HCT116 (cell line): ENCODE measurements at regions not wholly inside any gene's neighbourhood (a gene's known extent, or its start where the extent isn't known, plus 50 kb on each side); places are given as distances from the start of the nearest gene placed in this dataset.

Experiments
- ATAC-seq: fragments of 200-7000 bp; cut with Tn5 transposase; 2 replicates; pipeline ENCODE4 v1.9.1; 2020; ENCODE audit warnings: mild to moderate bottlenecking, moderate library complexity
- BruUV-seq: library from RNA; stranded (reverse); fragments of 400-500 nt; replicated peaks from 2 replicates; lab custom pipeline; 2021; lab: Mats Ljungman, UMichigan
- CTCF ChIA-PET: fragments of 300-600 bp; sonication (Branson Sonifier 250); formaldehyde crosslinking; loops from one replicate; lab custom pipeline; 2021; ENCODE audit warnings: antibody characterized with exemption; lab: Charles Lee
- POLR2A ChIA-PET: fragments of 300-600, 350-600 bp; sonication (Branson Sonifier 250); formaldehyde crosslinking; loops from one replicate; lab custom pipeline; 2021; ENCODE audit warnings: antibody characterized with exemption; lab: Charles Lee
- RAD21 ChIA-PET, 2 experiments: fragments of 300-600 bp; sonication (Branson Sonifier 250); formaldehyde crosslinking; loops; one replicate each; lab custom pipeline; 2023; ENCODE audit warnings: low total read pairs in 2 of 2; ENCODE audit not compliant: uncharacterized antibody in 2 of 2, unreplicated experiment in 2 of 2, low non-redundant PET in 1 of 2; lab: Charles Lee
- DNase-seq: peaks from one replicate; pipeline ENCODE4 v3.0.0-alpha.2; 2010; ENCODE audit warnings: low read depth, low spot score
- H2AFZ ChIP-seq: fragments of 200-600 bp; shearing (Covaris generic), sonication (generic); 2 replicates; pipeline ENCODE4 v1.6.1; 2017; ENCODE audit warnings: low read depth, mixed run types, mixed read lengths, antibody characterized with exemption, low read length; ENCODE audit not compliant: poor library complexity, severe bottlenecking
- H3K27ac ChIP-seq: 2 replicates; pipeline ENCODE4 v1.5.1; 2012; ENCODE audit warnings: low read depth, low read length
- H3K27me3 ChIP-seq: fragments of 200-600 bp; sonication (generic); 2 replicates; pipeline ENCODE4 v1.6.1; 2016; ENCODE audit warnings: mixed run types, low read length, mixed read lengths; ENCODE audit not compliant: insufficient read depth
- H3K36me3 ChIP-seq, 2 experiments: fragments of 200-500 bp in 1 of 2; fragments of 200-600 bp in 1 of 2; sonication (Bioruptor generic) in 1 of 2; sonication (generic) in 1 of 2; 2 replicates each; pipeline versions ENCODE4 v1.5.1 to v1.6.1; 2014 to 2016; ENCODE audit warnings: low read length in 2 of 2, inconsistent platforms in 1 of 2, mixed read lengths in 1 of 2, mixed run types in 1 of 2; ENCODE audit not compliant: insufficient read depth in 2 of 2, control insufficient read depth in 1 of 2
- H3K4me1 ChIP-seq, 2 experiments: fragments of 200-600 bp in 1 of 2; sonication (generic) in 1 of 2; 2 replicates each; pipeline versions ENCODE4 v1.5.1 to v1.6.1; 2012 to 2017; ENCODE audit warnings: low read length in 2 of 2, inconsistent platforms in 1 of 2, mild to moderate bottlenecking in 1 of 2, mixed read lengths in 1 of 2, mixed run types in 1 of 2, moderate library complexity in 1 of 2; ENCODE audit not compliant: insufficient read depth in 2 of 2, control insufficient read depth in 1 of 2
- H3K4me2 ChIP-seq: fragments of 200-600 bp; sonication (generic); 2 replicates; pipeline ENCODE4 v1.6.1; 2017; ENCODE audit warnings: mixed run types, low read length, mixed read lengths
- H3K4me3 ChIP-seq, 2 experiments: fragments of 200-600 bp in 1 of 2; sonication (generic) in 1 of 2; replicated peaks in 1 of 2; 2 replicates each; pipeline ENCODE4 v1.5.1; 2011 to 2016; ENCODE audit warnings: low read length in 2 of 2, control low read depth in 1 of 2, low read depth in 1 of 2, mild to moderate bottlenecking in 1 of 2, mixed read lengths in 1 of 2, mixed run types in 1 of 2
- H3K79me2 ChIP-seq: fragments of 200-600 bp; sonication (generic); 2 replicates; pipeline ENCODE4 v1.6.1; 2017; ENCODE audit warnings: mild to moderate bottlenecking, mixed run types, low read length, moderate library complexity, mixed read lengths; ENCODE audit not compliant: insufficient read depth
- H3K9ac ChIP-seq: fragments of 200-600 bp; sonication (generic); 2 replicates; pipeline ENCODE4 v1.6.1; 2016; ENCODE audit warnings: low read length, mixed read lengths
- H3K9me2 ChIP-seq: fragments of 200-600 bp; sonication (generic), shearing (Covaris generic); 2 replicates; pipeline ENCODE4 v1.6.1; 2017; ENCODE audit warnings: mixed run types, mild to moderate bottlenecking, moderate library complexity; ENCODE audit not compliant: insufficient read depth
- H3K9me3 ChIP-seq, 2 experiments: fragments of 200-500 bp in 1 of 2; fragments of 200-600 bp in 1 of 2; sonication (Bioruptor generic) in 1 of 2; sonication (generic) in 1 of 2; 2 replicates each; pipeline ENCODE4 v1.6.1; 2014 to 2017; ENCODE audit warnings: low read length in 2 of 2, mixed read lengths in 2 of 2, inconsistent platforms in 1 of 2, low read depth in 1 of 2, mild to moderate bottlenecking in 1 of 2, mixed run types in 1 of 2, moderate library complexity in 1 of 2; ENCODE audit not compliant: control insufficient read depth in 1 of 2, insufficient read depth in 1 of 2
- H4K20me1 ChIP-seq: fragments of 200-600 bp; sonication (generic), shearing (Covaris generic); 2 replicates; pipeline ENCODE4 v1.6.1; 2017; ENCODE audit warnings: mixed run types, mild to moderate bottlenecking, moderate library complexity; ENCODE audit not compliant: insufficient read depth
- ATF3 ChIP-seq: IDR thresholded peaks from 2 replicates; pipeline ENCODE4 v1.6.1; 2012
- CTCF ChIP-seq, 3 experiments: fragments of 200-600 bp in 1 of 3; sonication (generic) in 1 of 3; IDR thresholded peaks in 2 of 3; conservative IDR thresholded peaks in 1 of 3; 2 replicates each; pipeline ENCODE4 v1.5.1; 2012 to 2017; ENCODE audit warnings: low read depth in 2 of 3, low read length in 2 of 3, antibody characterized with exemption in 1 of 3, borderline replicate concordance in 1 of 3, control low read depth in 1 of 3, mild to moderate bottlenecking in 1 of 3, mixed read lengths in 1 of 3, mixed run types in 1 of 3, moderate library complexity in 1 of 3; ENCODE audit not compliant: insufficient read depth in 1 of 3
- EGR1 ChIP-seq: IDR thresholded peaks from 2 replicates; pipeline ENCODE4 v1.6.1; 2012; ENCODE audit warnings: low read depth
- ELF1 ChIP-seq: IDR thresholded peaks from 2 replicates; pipeline ENCODE4 v1.6.1; 2012; ENCODE audit warnings: low read depth, borderline replicate concordance
- EZH2 ChIP-seq: fragments of 200-600 bp; sonication (generic); IDR thresholded peaks from 2 replicates; pipeline ENCODE4 v1.6.1; 2017; ENCODE audit warnings: antibody characterized with exemption, mixed run types
- EZH2phosphoT487 ChIP-seq: fragments of 200-600 bp; IDR thresholded peaks from 2 replicates; pipeline ENCODE4 v1.6.1; 2018; ENCODE audit warnings: antibody characterized with exemption, borderline replicate concordance
- FOSL1 ChIP-seq: IDR thresholded peaks from 2 replicates; pipeline ENCODE4 v1.6.1; 2012; ENCODE audit warnings: low read depth
- MAX ChIP-seq: IDR thresholded peaks from 2 replicates; pipeline ENCODE4 v1.6.1; 2012
- POLR2A ChIP-seq: IDR thresholded peaks from 2 replicates; pipeline ENCODE4 v1.7.0; 2011; ENCODE audit warnings: borderline replicate concordance; ENCODE audit not compliant: insufficient read depth, insufficient read length; ENCODE audit errors: extremely low read depth
- POLR2AphosphoS5 ChIP-seq: IDR thresholded peaks from 2 replicates; pipeline ENCODE4 v1.6.1; 2011; ENCODE audit warnings: mild to moderate bottlenecking, low read depth, low read length, moderate library complexity
- RAD21 ChIP-seq: IDR thresholded peaks from 2 replicates; pipeline ENCODE4 v1.6.1; 2012; ENCODE audit warnings: low read depth, mild to moderate bottlenecking
- REST ChIP-seq: IDR thresholded peaks from 2 replicates; pipeline ENCODE4 v1.6.1; 2012; ENCODE audit warnings: low read depth
- SIN3A ChIP-seq: IDR thresholded peaks from 2 replicates; pipeline ENCODE4 v1.6.1; 2012; ENCODE audit warnings: low read depth
- SRF ChIP-seq: IDR thresholded peaks from 2 replicates; pipeline ENCODE4 v1.6.1; 2012; ENCODE audit warnings: low read depth
- TCF7L2 ChIP-seq: IDR thresholded peaks from 2 replicates; pipeline ENCODE4 v1.7.0; 2011; ENCODE audit warnings: borderline replicate concordance, inconsistent platforms; ENCODE audit not compliant: insufficient read depth, insufficient read length; ENCODE audit errors: extremely low read depth
- ZFX ChIP-seq: fragments of 450-650 bp; IDR thresholded peaks from 2 replicates; pipeline ENCODE4 v1.6.1; 2017
- ZNF274 ChIP-seq: fragments of 200-500 bp; sonication (Bioruptor generic); IDR thresholded peaks from 2 replicates; pipeline ENCODE4 v1.6.1; 2014; ENCODE audit warnings: mild to moderate bottlenecking, low read depth, low read length, inconsistent platforms
- intact Hi-C: fragments of 100-400 bp; cut with micrococcal nuclease; formaldehyde crosslinking; loops from 2 replicates; pipeline ENCODE4 v1.10.0; 2022
- TF ChIP-seq, protein P1 (sequence below): IDR thresholded peaks from 2 replicates; pipeline ENCODE4 v1.6.1; 2011; ENCODE audit warnings: mild to moderate bottlenecking, low read length, moderate library complexity; ENCODE audit not compliant: insufficient replicate concordance; ENCODE audit errors: extremely low read depth

DNA sequence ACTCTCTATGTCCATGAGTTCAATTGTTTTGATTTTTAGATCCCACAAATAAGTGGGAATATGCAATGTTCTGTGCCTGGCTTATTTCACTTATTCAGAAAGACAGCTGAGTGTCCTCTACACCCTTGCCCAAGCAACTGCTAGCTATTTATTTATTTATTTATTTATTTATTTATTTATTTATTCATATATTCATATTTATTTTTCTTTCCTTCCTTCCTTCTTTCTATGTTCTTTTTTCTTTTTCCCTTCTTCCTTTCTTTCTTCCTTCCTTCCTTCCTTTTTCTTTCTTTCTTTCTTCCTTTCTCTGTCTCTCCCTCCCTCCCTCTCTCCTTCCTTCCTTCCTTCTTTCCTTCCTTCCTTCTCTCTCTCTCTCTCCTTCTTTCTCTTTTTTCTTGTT lies 563.4 kb downstream of the BCL11B start:
- Histone ChIP-seq H3K27me3 (0 out of 2 replicates have a peak, but pooled peaks cover 10% of the 10 kb centered on the region), H4K20me1 (no peaks in the 10 kb centered on the region), H3K9ac (no peak overlapping the region), H3K9me3 (no peaks in the 10 kb centered on the region), H2AFZ (no peak overlapping the region), H3K9me2 (no peaks in the 10 kb centered on the region), H3K4me2 (no peak overlapping the region), H3K36me3 (no peaks in the 10 kb centered on the region), H3K4me1 (no peaks in the 10 kb centered on the region), H3K27ac (no peak overlapping the region), H3K79me2 (no peaks in the 10 kb centered on the region), H3K4me3 (no peak overlapping the region)
- intact Hi-C loops: no loop called here
- no peak for DNase-seq
- no peak for ATAC-seq
- ChIA-PET POLR2A (no interaction called here), CTCF (no interaction called here), RAD21 (no interaction called here)
- TF ChIP-seq FOSL1 (no peak), EZH2phosphoT487 (no peak), EGR1 (no peak), CTCF (IDR thresholded peaks at IDR 0.05 in 2 of 3, conservative IDR thresholded peaks at IDR 0.05 in 1 of 3; ENCODE audit: borderline replicate concordance in 1 of 3, insufficient read depth in 1 of 3, low read depth in 2 of 3, low read length in 2 of 3) (no peak), EZH2 (no peak), ZFX (no peak), REST (no peak), MAX (no peak), ATF3 (no peak), ELF1 (no peak), RAD21 (no peak), TCF7L2 (no peak), ZNF274 (no peak), POLR2A (no peak), SRF (no peak), POLR2AphosphoS5 (no peak), SIN3A (no peak)
- TF ChIP-seq, protein P1, sequence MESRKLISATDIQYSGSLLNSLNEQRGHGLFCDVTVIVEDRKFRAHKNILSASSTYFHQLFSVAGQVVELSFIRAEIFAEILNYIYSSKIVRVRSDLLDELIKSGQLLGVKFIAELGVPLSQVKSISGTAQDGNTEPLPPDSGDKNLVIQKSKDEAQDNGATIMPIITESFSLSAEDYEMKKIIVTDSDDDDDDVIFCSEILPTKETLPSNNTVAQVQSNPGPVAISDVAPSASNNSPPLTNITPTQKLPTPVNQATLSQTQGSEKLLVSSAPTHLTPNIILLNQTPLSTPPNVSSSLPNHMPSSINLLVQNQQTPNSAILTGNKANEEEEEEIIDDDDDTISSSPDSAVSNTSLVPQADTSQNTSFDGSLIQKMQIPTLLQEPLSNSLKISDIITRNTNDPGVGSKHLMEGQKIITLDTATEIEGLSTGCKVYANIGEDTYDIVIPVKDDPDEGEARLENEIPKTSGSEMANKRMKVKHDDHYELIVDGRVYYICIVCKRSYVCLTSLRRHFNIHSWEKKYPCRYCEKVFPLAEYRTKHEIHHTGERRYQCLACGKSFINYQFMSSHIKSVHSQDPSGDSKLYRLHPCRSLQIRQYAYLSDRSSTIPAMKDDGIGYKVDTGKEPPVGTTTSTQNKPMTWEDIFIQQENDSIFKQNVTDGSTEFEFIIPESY: no peak
- BruUV-seq: no TSS peak
